Ovary (tissue), 3 donors: ENCODE measurements at regions not wholly inside any gene's neighbourhood (a gene's known extent, or its start where the extent isn't known, plus 50 kb on each side); places are given as distances from the start of the nearest gene placed in this dataset.

Source experiments
- CTCF ChIP-seq, 3 donors: fragments of 450-650 bp in 2 of 3; fragments of 200-600 bp in 1 of 3; IDR thresholded peaks; one replicate each; pipeline versions ENCODE4 v1.5.1 to v1.8.0; 2016 to 2022; ENCODE audit warnings: antibody characterized with exemption in 3 of 3, mild to moderate bottlenecking in 1 of 3
- EP300 ChIP-seq: sonication (generic); formaldehyde crosslinking; IDR thresholded peaks from one replicate; pipeline ENCODE4 v1.6.1; 2017; ENCODE audit warnings: antibody characterized with exemption
- POLR2A ChIP-seq: fragments of 450-650 bp; IDR thresholded peaks from one replicate; pipeline ENCODE4 v1.6.1; 2017; ENCODE audit warnings: antibody characterized with exemption, mild to moderate bottlenecking, moderate library complexity
- donor health status: DM: no; HTN: no; CAD: no.

- TF ChIP-seq CTCF (IDR thresholded peaks at IDR 0.05) (no peak), POLR2A (no peak), EP300 (no peak)
These were observed 998.6 kb downstream of the RPA4 start for GRCh38 chrX:97882306-97882705.
